ENCODE measurements at regions not wholly inside any gene's neighbourhood (a gene's known extent, or its start where the extent isn't known, plus 50 kb on each side); places are given as distances from the start of the nearest gene placed in this dataset.
"Not testable (repeated sequence)": the region's sequence is repeated elsewhere in the genome, so short reads cannot be mapped to it uniquely, and the experiment has no call there.

DNA sequence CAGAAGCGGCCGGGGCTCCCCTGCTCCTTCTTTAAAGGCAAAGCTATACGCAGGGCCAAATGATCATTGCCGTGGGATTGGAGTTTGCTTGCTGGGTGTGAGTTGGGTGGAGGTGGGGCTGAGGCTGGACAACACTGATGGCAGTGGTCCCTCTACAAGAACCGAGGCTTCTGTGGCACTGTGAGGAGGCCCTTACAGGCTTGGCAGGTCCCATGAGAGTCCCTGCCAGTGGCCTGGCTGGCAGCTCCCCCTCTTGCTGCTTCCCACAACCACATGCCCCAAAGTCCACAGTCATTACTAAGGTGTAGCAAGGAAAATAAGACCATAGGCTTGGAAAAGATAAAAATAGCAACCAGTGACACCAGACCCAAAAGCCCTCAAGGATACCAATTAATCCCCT lies 98.4 kb downstream of the ANKRD10 start:
- Mint-ChIP-seq H3K4me3 (no peak overlapping the region), H3K36me3 (no peaks in the 10 kb centered on the region), H3K9me3 (no peaks in the 10 kb centered on the region), H3K27me3 (peaks cover 9% of the 10 kb centered on the region), H3K27ac (no peak overlapping the region), H3K4me1 (peaks cover 16% of the 10 kb centered on the region)

DNA sequence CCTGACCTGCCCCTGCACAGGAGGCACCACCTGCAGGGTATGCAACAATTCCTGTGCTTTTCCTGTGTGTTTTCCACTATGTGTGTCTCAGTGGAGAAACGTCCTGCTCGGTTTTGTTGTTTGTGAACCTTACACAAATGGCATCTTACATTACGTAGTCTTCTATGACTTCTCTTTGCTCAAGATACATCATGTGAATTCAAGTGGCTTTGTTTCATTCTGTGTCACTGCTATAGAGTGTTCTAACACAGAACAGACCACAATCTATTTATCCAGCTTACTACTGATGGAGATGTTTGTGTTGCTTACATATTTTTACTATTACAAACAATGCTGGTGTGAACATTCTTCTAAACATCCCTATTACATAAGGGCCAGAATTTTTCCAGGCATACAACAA lies 97.7 kb downstream of the ANKRD10 start:
- peaks cover 5% of the 10 kb centered on the region for H3K27me3 Mint-ChIP-seq
- no peaks in the 10 kb centered on the region for H3K36me3 Mint-ChIP-seq
- H3K4me3 Mint-ChIP-seq: no peak overlapping the region
- H3K27ac Mint-ChIP-seq: no peak overlapping the region
- peaks cover 13% of the 10 kb centered on the region for H3K4me1 Mint-ChIP-seq
- no peaks in the 10 kb centered on the region for H3K9me3 Mint-ChIP-seq

DNA sequence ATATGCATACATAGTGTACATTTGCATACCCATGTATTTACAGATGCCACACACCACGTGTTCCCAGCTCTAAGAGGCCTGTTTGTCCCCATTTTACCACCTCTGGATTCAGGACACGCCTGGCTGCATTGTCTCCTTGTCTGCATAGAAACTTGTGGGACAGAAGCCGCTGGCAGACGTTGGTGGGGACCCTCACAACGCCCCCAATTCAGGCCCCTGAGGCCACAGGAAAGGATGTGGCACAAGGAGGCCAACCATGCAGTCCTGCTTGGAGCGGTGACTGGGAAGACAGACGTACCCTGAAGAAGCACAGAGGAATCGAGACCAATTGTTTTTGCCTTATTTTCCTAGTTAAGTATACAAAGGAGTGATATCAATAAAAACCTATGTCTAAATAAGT lies 96.1 kb downstream of the ANKRD10 start:
- Mint-ChIP-seq H3K9me3 (no peaks in the 10 kb centered on the region), H3K27ac (no peak overlapping the region), H3K4me1 (peaks cover 11% of the 10 kb centered on the region), H3K27me3 (no peaks in the 10 kb centered on the region), H3K36me3 (no peaks in the 10 kb centered on the region), H3K4me3 (no peak overlapping the region)

GRCh38 chr13:110819203-110820014 lies 95.5 kb downstream of the ANKRD10 start:
- Mint-ChIP-seq H3K27ac (no peak overlapping the region), H3K27me3 (no peaks in the 10 kb centered on the region), H3K36me3 (no peaks in the 10 kb centered on the region), H3K4me1 (peaks cover 11% of the 10 kb centered on the region), H3K4me3 (no peak overlapping the region), H3K9me3 (no peaks in the 10 kb centered on the region)

- H3K27ac Mint-ChIP-seq: no peak overlapping the region
Observed at GRCh38 chr13:110820322-110820721, 94.5 kb downstream of the ANKRD10 start.

DNA sequence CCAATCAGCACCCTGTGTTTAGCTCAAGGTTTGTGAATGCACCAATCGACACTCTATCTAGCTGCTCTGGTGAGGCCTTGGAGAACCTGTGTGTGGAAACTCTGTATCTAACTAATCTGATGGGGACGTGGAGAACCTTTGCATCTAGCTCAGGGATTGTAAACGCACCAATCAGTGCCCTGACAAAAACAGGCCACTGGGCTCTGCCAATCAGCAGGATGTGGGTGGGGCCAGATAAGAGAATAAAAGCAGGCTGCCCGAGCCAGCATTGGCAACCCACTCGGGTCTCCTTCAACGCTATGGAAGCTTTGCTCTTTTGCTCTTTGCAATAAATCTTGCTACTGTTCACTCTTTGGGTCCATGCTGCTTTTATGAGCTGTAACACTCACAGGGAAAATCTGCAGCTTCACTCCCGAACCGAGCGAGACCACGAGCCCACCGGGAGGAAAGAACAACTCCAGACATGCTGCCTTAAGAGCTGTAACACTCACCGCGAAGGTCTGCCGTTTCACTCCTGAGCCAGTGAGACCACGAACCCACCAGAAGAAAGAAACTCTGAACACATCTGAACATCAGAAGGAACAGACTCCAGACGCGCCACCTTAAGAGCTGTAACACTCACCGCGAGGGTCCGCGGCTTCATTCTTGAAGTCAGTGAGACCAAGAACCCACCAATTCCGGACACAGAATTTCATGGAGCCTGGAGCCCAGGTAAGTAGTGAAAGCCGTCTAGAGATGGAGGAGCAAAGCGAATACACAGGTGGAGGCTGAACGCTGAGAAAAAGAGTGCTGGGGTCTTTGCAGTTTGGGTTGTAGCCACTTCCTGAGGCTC lies 92.8 kb downstream of the ANKRD10 start:
- Mint-ChIP-seq H3K4me1 (peaks cover 11% of the 10 kb centered on the region), H3K27ac (peak overlapping the region; percentile 73), H3K4me3 (peak overlapping the region; percentile 86)
- H3K36me3 Mint-ChIP-seq, H3K27me3 Mint-ChIP-seq, H3K9me3 Mint-ChIP-seq: not testable (repeated sequence)

More at GRCh38 chr13:110820322-110820721, 94.5 kb downstream of the ANKRD10 start:
- no peak overlapping the region for H3K4me3 Mint-ChIP-seq
- no peaks in the 10 kb centered on the region for H3K27me3 Mint-ChIP-seq
- no peaks in the 10 kb centered on the region for H3K36me3 Mint-ChIP-seq
- H3K9me3 Mint-ChIP-seq: no peaks in the 10 kb centered on the region
- H3K4me1 Mint-ChIP-seq: peaks cover 11% of the 10 kb centered on the region

- H3K9me3 Mint-ChIP-seq: no peaks in the 10 kb centered on the region
- peak overlapping the region; percentile 73 for H3K27ac Mint-ChIP-seq
- no peaks in the 10 kb centered on the region for H3K36me3 Mint-ChIP-seq
- peak overlapping the region; percentile 86 for H3K4me3 Mint-ChIP-seq
- peaks cover 11% of the 10 kb centered on the region for H3K4me1 Mint-ChIP-seq
- H3K27me3 Mint-ChIP-seq: no peaks in the 10 kb centered on the region
Observed at GRCh38 chr13:110822669-110822945, 92.3 kb downstream of the ANKRD10 start.

DNA sequence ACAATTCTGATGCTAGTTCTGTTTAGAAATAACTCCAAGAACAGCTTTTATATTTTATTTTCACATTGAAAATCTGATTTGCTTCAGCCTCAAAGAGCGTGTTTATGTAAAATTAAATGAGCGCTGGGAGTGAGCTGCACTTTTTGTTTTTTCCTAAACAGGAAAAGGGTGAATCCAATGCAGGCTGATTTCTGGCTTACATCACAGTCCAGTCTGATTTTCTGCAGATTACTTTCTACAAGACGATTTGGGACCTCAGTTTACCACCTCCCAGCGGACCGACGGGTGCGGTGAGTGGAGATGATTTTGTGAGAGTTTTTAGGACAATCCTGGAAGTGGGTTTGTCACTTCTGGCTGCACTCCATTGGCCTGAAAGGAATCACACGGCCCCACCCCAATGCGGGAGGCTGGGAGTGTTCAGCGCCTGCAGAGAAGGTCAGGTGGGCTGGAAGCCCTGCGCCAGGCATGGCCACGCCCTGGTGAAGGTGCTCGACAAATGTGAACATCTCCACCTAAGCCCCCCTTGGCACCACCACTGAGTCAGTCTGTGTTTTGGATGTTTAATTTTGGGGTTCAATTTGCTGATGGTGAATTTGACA lies 90.1 kb downstream of the ANKRD10 start:
- no peaks in the 10 kb centered on the region for H3K36me3 Mint-ChIP-seq
- no peaks in the 10 kb centered on the region for H3K27me3 Mint-ChIP-seq
- H3K9me3 Mint-ChIP-seq: no peaks in the 10 kb centered on the region
- peaks cover 5% of the 10 kb centered on the region for H3K4me1 Mint-ChIP-seq
- no peak overlapping the region for H3K27ac Mint-ChIP-seq
- H3K4me3 Mint-ChIP-seq: no peak overlapping the region

GRCh38 chr13:110825516-110825915 lies 89.4 kb downstream of the ANKRD10 start:
- H3K27ac Mint-ChIP-seq: no peak overlapping the region
- H3K4me1 Mint-ChIP-seq: peaks cover 5% of the 10 kb centered on the region
- no peaks in the 10 kb centered on the region for H3K27me3 Mint-ChIP-seq

DNA sequence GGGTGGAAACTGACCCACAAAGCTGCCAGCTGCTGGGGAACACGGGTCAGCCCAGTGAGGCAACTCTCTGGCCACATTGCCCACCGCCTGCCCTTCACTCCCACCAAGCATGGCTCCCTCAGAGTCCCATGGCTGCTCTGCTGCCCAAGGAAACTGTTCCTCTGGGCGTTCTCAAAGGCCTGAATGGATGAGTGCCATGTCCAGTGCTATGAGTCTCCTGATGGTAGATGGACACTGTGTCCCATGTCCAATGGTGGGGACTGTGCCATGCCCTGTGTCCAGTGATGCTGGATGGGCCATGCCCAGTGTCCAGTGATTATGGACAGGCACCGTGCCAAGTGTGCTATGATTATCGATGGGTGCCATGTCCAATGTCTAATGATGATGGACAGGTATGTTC lies 88.8 kb downstream of the ANKRD10 start:
- no peak overlapping the region for H3K27ac Mint-ChIP-seq
- H3K4me3 Mint-ChIP-seq: no peak overlapping the region
- no peaks in the 10 kb centered on the region for H3K27me3 Mint-ChIP-seq

More at GRCh38 chr13:110825516-110825915, 89.4 kb downstream of the ANKRD10 start:
- Mint-ChIP-seq H3K36me3 (no peaks in the 10 kb centered on the region), H3K9me3 (no peaks in the 10 kb centered on the region), H3K4me3 (no peak overlapping the region)

DNA sequence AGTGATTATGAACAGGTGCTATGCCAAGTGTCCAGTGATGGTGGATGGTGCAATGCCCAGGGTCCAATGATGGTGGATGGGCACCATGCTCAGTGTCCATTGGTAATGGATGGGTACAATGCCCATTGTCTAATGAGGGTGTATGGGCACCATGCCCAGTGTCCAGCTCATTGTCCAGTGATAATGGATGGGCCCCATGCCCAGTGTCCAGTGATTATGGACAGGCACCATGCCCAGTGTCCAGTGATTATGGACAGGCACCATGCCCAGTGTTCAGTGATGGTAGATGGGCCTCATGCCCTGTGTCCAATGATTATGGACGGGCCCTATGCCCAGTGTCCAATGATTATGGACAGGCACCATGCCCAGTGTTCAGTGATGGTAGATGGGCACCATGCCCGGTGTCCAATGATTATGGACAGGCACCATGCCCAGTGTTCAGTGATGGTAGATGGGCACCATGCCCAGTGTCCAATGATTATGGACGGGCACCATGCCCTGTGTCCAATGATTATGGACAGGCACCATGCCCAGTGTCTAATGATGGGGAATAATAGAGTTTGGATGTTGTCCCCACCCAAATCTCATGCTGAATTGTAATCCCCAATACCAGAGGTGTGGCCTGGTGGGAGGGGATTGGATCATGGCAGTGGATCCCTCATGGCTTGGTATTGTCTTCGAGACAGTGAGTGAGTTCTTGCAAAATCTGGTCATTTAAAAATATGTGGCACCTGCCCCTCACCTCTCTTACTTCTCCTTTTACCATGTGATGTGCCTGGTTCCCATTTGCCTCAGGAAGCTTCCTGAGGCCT lies 87.8 kb downstream of the ANKRD10 start:
- Mint-ChIP-seq H3K27me3 (no peaks in the 10 kb centered on the region), H3K4me3 (no peak overlapping the region), H3K4me1 (peaks cover 3% of the 10 kb centered on the region), H3K36me3 (no peaks in the 10 kb centered on the region), H3K27ac (no peak overlapping the region), H3K9me3 (no peaks in the 10 kb centered on the region)

More for the DNA sequence above, 88.8 kb downstream of the ANKRD10 start:
- peaks cover 5% of the 10 kb centered on the region for H3K4me1 Mint-ChIP-seq
- no peaks in the 10 kb centered on the region for H3K9me3 Mint-ChIP-seq
- no peaks in the 10 kb centered on the region for H3K36me3 Mint-ChIP-seq
